DMS 273 treated with DMSO at 0.1 percent for 48 hours (cell line): ENCODE measurements at regions not wholly inside any gene's neighbourhood (a gene's known extent, or its start where the extent isn't known, plus 50 kb on each side); places are given as distances from the start of the nearest gene placed in this dataset.
"Not testable (repeated sequence)": the region's sequence is repeated elsewhere in the genome, so short reads cannot be mapped to it uniquely, and the experiment has no call there.

ENCODE experiments used
- DNase-seq: peaks from one replicate; lab custom pipeline; 2025; lab: John Stamatoyannopoulos, UW

- no peak for DNase-seq
Observed at GRCh38 chr9:117938896-117939295, 234.7 kb downstream of the TLR4 start.

- DNase-seq: not testable (repeated sequence)
Observed at GRCh38 chr9:117944750-117945149, 240.5 kb downstream of the TLR4 start.

DNA sequence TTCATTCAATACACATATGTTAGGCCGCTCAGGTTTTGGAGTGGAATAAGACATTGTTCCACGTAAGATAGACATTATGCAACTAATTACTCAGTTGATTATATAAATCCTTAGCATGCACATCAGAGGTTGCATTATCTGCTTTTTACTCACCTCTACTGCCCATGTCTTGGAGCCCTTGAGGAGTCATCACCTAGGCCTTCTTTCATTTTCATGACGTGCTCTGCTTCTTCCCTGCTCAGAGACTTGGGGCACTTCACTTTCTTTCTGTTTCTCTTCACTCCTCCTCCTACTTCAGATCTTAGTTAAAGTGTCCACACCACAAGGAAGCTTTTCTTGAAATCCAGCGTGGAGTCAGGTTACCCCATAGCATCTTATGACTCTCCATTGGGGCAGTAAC, 241.1 kb downstream of the TLR4 start:
- DNase-seq: no peak

- DNase-seq: no peak
Observed at GRCh38 chr9:117951127-117951526, 246.9 kb downstream of the TLR4 start.

- no peak for DNase-seq
Observed at GRCh38 chr9:117952581-117952980, 248.4 kb downstream of the TLR4 start.

DNA sequence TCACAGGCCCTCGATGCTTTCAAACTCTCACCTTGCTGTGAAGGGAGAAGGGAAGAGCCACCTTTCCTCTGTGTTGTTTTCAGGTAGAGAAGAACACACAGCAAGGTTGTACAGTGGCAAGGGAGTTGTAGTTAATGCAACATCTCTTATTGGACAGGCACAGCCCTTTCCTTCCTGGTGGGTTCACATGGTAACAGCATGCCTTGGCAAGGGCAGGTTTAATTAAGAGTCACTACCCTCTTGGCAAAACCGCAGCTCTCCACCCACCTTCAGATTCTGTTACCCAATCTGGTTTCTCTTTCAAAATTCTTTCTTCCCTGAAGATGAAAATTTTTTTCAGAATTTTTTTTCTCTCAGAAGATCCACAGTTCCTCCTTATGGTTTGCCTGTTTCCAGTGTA, 253.1 kb downstream of the TLR4 start:
- peak; percentile 78 for DNase-seq

GRCh38 chr9:117958726-117959125, 254.5 kb downstream of the TLR4 start:
- no peak for DNase-seq

DNA sequence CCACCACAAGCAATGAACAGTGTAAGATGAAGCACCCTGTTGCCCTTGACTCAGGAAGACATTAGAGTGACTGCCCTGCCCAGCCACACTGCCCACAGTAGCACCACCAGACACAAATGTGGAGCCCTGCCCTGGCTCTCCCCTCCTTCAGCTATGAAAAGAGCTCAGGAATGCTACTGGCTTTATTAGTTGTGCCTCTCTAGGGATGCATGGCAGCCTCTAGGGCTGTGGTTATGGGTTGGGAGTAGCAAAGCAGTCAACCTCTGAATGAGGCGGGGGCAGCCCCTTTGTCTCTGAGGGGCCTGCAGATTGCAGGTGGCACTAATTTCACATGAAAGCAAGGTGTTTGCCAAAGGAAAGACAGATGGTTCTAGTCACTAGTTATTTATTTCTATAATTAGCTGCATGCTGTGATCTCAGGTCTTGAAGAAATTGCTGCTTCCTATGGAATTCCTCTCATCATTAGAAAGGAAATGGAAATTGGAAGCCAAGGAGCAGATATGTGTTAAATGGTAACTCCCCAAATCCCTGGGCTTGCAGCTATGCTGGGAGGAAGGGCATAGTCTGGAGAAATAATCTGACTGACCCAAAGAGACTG, 259.4 kb downstream of the TLR4 start:
- no peak for DNase-seq

- DNase-seq: no peak
Observed at GRCh38 chr9:117970276-117971050, 266.3 kb downstream of the TLR4 start.

DNA sequence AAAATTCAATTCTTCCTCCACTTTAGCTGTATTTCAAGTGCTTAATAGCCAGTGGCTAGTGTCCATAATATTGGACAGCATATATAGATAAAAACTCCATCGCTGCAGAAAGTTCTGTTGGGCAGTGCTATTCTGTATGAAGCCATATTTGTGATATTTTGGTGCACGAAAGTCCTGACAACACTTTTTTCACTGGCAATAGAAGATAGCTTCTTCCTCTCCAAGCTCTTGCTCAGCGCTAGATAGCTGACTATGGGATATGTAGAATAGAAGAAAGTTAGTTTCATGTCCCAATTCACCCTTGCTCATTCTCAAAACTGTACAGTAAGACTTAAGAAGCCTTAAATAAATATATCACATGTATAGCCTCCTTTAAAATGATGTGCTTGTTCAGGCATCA, 269.9 kb downstream of the TLR4 start:
- no peak for DNase-seq

GRCh38 chr9:117979914-117980313, 275.7 kb downstream of the TLR4 start:
- DNase-seq: no peak

DNA sequence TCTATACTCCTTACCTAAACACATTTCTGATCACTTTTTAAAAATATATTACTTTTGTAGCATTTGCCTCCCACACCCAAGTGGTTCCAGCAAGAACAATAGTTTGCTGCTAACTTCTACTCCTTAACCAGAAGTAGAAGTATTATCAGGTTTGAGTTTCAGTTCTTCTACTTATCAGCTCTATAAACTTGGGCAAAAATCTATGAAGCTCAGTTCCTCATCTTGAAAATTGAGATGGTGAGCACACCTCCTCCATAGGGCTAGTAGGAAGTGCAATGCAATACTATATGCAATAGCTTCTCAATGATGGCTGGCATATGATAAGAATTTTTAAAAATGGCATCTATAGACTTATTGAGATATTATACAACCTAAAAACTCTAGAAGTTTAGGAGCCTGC, 283.7 kb downstream of the TLR4 start:
- no peak for DNase-seq

GRCh38 chr9:117992006-117992405, 287.8 kb downstream of the TLR4 start:
- peak; percentile 17 for DNase-seq

GRCh38 chr9:118000581-118000980, 296.4 kb downstream of the TLR4 start:
- DNase-seq: no peak

- DNase-seq: no peak
Observed at GRCh38 chr9:118003240-118003639, 299.0 kb downstream of the TLR4 start.

DNA sequence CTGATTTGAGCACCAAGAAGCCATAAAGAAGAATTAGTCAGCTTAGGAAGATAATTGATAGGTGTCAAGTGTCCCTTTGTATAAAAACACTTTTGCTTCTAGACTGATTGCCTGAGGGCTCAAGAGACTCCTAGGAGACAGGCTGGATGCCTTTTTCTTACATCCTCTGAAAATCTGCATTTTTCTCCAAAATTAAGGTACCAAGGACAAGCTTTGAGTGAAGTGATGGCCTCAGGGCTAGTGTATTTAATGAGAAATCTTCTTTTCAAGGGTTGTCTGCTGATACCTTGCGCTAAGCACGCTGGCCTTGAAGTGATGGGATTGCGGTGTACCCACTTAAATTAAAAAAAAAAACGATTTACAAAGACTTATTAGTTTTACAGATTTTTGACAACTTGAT, 304.0 kb downstream of the TLR4 start:
- no peak for DNase-seq

DNA sequence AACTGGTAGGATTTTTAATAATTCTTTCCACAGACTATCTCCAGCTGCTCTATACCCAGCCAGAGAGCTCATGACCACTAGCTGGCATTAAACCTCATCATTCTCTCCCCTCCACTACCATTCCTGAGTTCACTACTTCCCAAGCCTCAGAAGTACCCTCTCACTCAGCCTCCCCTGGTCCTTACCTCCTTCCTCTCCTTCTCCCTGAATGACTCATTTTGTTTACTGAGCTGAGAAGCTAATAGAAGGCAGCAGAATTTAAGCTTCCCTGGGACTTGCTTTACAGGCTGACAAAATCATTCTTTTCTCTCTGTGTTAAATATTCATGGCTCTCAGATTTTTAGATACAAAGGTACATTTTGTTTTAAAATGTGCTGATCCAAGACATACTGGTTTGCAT, 305.4 kb downstream of the TLR4 start:
- no peak for DNase-seq

- DNase-seq: no peak
Observed at GRCh38 chr9:118017607-118018122, 313.5 kb downstream of the TLR4 start.

- DNase-seq: no peak
Observed at GRCh38 chr9:118023644-118024043, 319.4 kb downstream of the TLR4 start.

DNA sequence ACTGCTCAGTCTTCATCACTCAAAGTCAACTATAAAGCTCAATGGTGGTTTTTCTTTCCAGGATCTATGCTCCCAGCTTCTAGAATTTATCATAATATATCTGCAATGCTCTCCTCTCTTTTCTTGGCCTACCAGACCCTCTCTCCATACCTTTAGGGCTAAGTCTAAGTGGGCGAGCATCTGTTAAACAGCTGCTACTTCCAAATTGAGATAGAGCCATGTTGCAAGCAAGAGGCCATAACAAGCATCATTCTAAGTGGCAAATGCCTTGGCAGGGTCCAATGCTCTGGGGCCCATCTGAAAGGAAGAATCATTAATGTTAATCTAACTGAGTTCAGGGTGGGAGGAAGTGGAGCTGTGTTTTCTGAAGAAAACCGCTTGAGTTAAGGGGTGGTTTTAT, 324.0 kb downstream of the TLR4 start:
- DNase-seq: peak; percentile 20

DNA sequence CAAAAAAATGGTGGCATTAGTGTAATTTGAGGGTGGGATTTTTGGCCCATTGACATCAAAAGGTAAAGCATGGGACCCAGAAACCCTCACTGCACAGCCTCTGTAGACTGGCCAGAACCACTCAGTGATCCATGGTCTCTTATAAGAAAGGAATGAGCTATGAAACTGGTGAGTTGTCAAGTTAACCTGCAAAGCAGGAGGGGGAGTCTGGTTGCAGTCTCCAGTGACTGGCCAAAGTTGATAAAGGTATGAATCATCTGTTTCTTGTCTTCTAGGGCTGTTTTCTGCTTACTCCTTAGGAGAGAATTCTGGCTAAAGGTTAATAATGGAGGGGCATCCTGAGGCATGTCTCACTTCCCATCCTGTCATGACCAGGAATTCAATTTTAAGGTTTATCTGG, 325.2 kb downstream of the TLR4 start:
- DNase-seq: no peak

GRCh38 chr9:118034701-118035100, 330.5 kb downstream of the TLR4 start:
- DNase-seq: no peak

- DNase-seq: no peak
Observed at GRCh38 chr9:118038713-118039112, 334.5 kb downstream of the TLR4 start.

DNA sequence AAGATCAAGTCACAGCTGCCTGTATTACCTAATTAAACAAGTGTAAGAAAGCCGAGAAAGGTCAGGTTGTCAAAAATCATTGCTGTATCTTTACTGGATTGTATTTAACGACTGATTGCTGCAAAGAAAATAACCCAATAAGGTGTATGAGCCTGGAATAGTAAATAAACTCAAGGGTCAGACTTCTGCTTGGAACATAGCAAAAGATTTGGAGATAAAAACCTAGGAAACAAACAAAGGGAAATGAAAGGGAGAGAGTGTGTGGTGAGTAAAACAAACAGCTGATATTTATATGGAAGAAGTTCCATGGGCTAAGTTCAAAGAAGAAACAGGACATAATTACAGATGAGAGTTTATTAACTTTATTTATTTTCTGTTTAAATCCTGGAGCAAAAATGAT, 354.0 kb downstream of the TLR4 start:
- DNase-seq: no peak
